NCI-H2196 treated with DMSO at 0.1 percent for 48 hours (cell line): ENCODE measurements at regions not wholly inside any gene's neighbourhood (a gene's known extent, or its start where the extent isn't known, plus 50 kb on each side); places are given as distances from the start of the nearest gene placed in this dataset.

ENCODE experiments used
- DNase-seq: peaks from one replicate; lab custom pipeline; 2025; ENCODE audit not compliant: unreplicated experiment; lab: John Stamatoyannopoulos, UW

- DNase-seq, result no peak
Measured at GRCh38 chr14:29030970-29031369, 264.4 kb downstream of the FOXG1 start.

- DNase-seq, result no peak
Measured at GRCh38 chr14:29035134-29035533, 268.5 kb downstream of the FOXG1 start.

GRCh38 chr14:29037411-29037810 is 270.8 kb downstream of the FOXG1 start:
- no peak for DNase-seq

- DNase-seq, result no peak
Measured at GRCh38 chr14:29039171-29039570, 272.6 kb downstream of the FOXG1 start.

GRCh38 chr14:29042551-29042950 is 276.0 kb downstream of the FOXG1 start:
- no peak for DNase-seq

- DNase-seq, result no peak
Measured at GRCh38 chr14:29043737-29044136, 277.1 kb downstream of the FOXG1 start.

GRCh38 chr14:29045237-29045636 is 278.6 kb downstream of the FOXG1 start:
- DNase-seq, result no peak

- no peak for DNase-seq
Measured at GRCh38 chr14:29054119-29054518, 287.5 kb downstream of the FOXG1 start.

GRCh38 chr14:29056041-29056566 is 289.5 kb downstream of the FOXG1 start:
- no peak for DNase-seq

- no peak for DNase-seq
Measured at GRCh38 chr14:29061702-29062101, 295.1 kb downstream of the FOXG1 start.

GRCh38 chr14:29062466-29062865 is 295.9 kb downstream of the FOXG1 start:
- DNase-seq, result no peak

GRCh38 chr14:29062976-29063375 is 296.4 kb downstream of the FOXG1 start:
- no peak for DNase-seq

GRCh38 chr14:29064305-29064900 is 297.8 kb downstream of the FOXG1 start:
- no peak for DNase-seq

- DNase-seq, result no peak
Measured at GRCh38 chr14:29069228-29069627, 302.6 kb downstream of the FOXG1 start.

- DNase-seq, result no peak
Measured at GRCh38 chr14:29075761-29076160, 309.2 kb downstream of the FOXG1 start.

- DNase-seq, result no peak
Measured at GRCh38 chr14:29077916-29078315, 311.3 kb downstream of the FOXG1 start.

- DNase-seq, result no peak
Measured at GRCh38 chr14:29078810-29079522, 312.4 kb downstream of the FOXG1 start.

- DNase-seq, result no peak
Measured at GRCh38 chr14:29085546-29085945, 319.0 kb downstream of the FOXG1 start.

- no peak for DNase-seq
Measured at GRCh38 chr14:29089849-29090248, 323.3 kb downstream of the FOXG1 start.

- DNase-seq, result no peak
Measured at GRCh38 chr14:29092121-29092520, 325.5 kb downstream of the FOXG1 start.

- no peak for DNase-seq
Measured at GRCh38 chr14:29097476-29097875, 330.9 kb downstream of the FOXG1 start.

GRCh38 chr14:29098656-29099055 is 332.1 kb downstream of the FOXG1 start:
- DNase-seq, result no peak

- no peak for DNase-seq
Measured at GRCh38 chr14:29102266-29102665, 335.7 kb downstream of the FOXG1 start.
